Activated CD8-positive, alpha-beta memory T cell treated with anti-CD3 and anti-CD28 coated beads, Interleukin-2, amount 50 U/mL, for 1 hour (primary cell): ENCODE measurements at regions not wholly inside any gene's neighbourhood (a gene's known extent, or its start where the extent isn't known, plus 50 kb on each side); places are given as distances from the start of the nearest gene placed in this dataset.

Experiments
- DNase-seq: peaks from one replicate; pipeline ENCODE4 v3.0.0-alpha.2; 2020; ENCODE audit errors: extremely low read depth

- no peak for DNase-seq
Measured at GRCh38 chr20:60371384-60371783, 413.2 kb downstream of the CDH26 start.

GRCh38 chr20:60372275-60372674 lies 414.1 kb downstream of the CDH26 start:
- no peak for DNase-seq

GRCh38 chr20:60372822-60373221 lies 414.6 kb downstream of the CDH26 start:
- no peak for DNase-seq

- no peak for DNase-seq
Measured at GRCh38 chr20:60378620-60379019, 420.4 kb downstream of the CDH26 start.

- no peak for DNase-seq
Measured at GRCh38 chr20:60381643-60382400, 423.6 kb downstream of the CDH26 start.

- no peak for DNase-seq
Measured at GRCh38 chr20:60389441-60389840, 431.2 kb downstream of the CDH26 start.

- DNase-seq: no peak
Measured at GRCh38 chr20:60389882-60390281, 431.7 kb downstream of the CDH26 start.

GRCh38 chr20:60395991-60396390 lies 437.8 kb downstream of the CDH26 start:
- no peak for DNase-seq

GRCh38 chr20:60400567-60400966 lies 442.3 kb downstream of the CDH26 start:
- DNase-seq: no peak

- no peak for DNase-seq
Measured at GRCh38 chr20:60402189-60403058, 444.2 kb downstream of the CDH26 start.

GRCh38 chr20:60403105-60403741 lies 445.0 kb downstream of the CDH26 start:
- DNase-seq: no peak

GRCh38 chr20:60407011-60407771 lies 449.0 kb downstream of the CDH26 start:
- no peak for DNase-seq

GRCh38 chr20:60407938-60408337 lies 449.7 kb downstream of the CDH26 start:
- DNase-seq: no peak

- DNase-seq: no peak
Measured at GRCh38 chr20:60408435-60408834, 450.2 kb downstream of the CDH26 start.

- DNase-seq: no peak
Measured at GRCh38 chr20:60410618-60411264, 452.5 kb downstream of the CDH26 start.

GRCh38 chr20:60411813-60412212 lies 453.6 kb downstream of the CDH26 start:
- no peak for DNase-seq

- no peak for DNase-seq
Measured at GRCh38 chr20:60420676-60421229, 462.5 kb downstream of the CDH26 start.

GRCh38 chr20:60422848-60423247 lies 464.6 kb downstream of the CDH26 start:
- no peak for DNase-seq

- no peak for DNase-seq
Measured at GRCh38 chr20:60424267-60424902, 466.2 kb downstream of the CDH26 start.

GRCh38 chr20:60427516-60427915 lies 469.3 kb downstream of the CDH26 start:
- DNase-seq: no peak
